HL-60 (cell line): ENCODE measurements at regions not wholly inside any gene's neighbourhood (a gene's known extent, or its start where the extent isn't known, plus 50 kb on each side); places are given as distances from the start of the nearest gene placed in this dataset.

Experiments used
- DNase-seq, 2 experiments: peaks; one replicate each; pipeline ENCODE4 v3.0.0-alpha.2; 2010 to 2020; ENCODE audit warnings: low read depth in 1 of 2, low spot score in 1 of 2
- H3K27ac ChIP-seq: fragments of 250-450 bp; sonication (Bioruptor Pico); replicated peaks from 2 replicates; pipeline ENCODE4 v1.5.1; 2020; ENCODE audit warnings: mild to moderate bottlenecking, moderate library complexity
- H3K27me3 ChIP-seq: fragments of 250-450 bp; sonication (Bioruptor Pico); 2 replicates; pipeline ENCODE4 v1.5.1; 2021; ENCODE audit warnings: mild to moderate bottlenecking, moderate library complexity; ENCODE audit not compliant: insufficient read depth, poor library complexity, severe bottlenecking
- H3K4me3 ChIP-seq: replicated peaks from 2 replicates; pipeline ENCODE4 v1.5.1; 2011; ENCODE audit warnings: mild to moderate bottlenecking, control low read depth, low read length; ENCODE audit not compliant: insufficient read depth
- GABPA ChIP-seq: IDR thresholded peaks from 2 replicates; pipeline ENCODE4 v1.6.1; 2012; ENCODE audit warnings: low read depth
- POLR2AphosphoS5 ChIP-seq: IDR thresholded peaks from 2 replicates; pipeline ENCODE4 v1.6.1; 2012; ENCODE audit warnings: low read depth
- SPI1 ChIP-seq: IDR thresholded peaks from 2 replicates; pipeline ENCODE4 v1.6.1; 2012; ENCODE audit warnings: low read depth, mild to moderate bottlenecking, borderline replicate concordance
- TF ChIP-seq, protein P1 (sequence below): IDR thresholded peaks from 2 replicates; pipeline ENCODE4 v1.6.1; 2012; ENCODE audit warnings: low read depth; ENCODE audit not compliant: insufficient replicate concordance
- TF ChIP-seq, protein P2 (sequence below): IDR thresholded peaks from one replicate; pipeline ENCODE4 v1.5.1; 2011; ENCODE audit warnings: low read length, control low read depth, inconsistent platforms; ENCODE audit not compliant: insufficient read depth

DNA sequence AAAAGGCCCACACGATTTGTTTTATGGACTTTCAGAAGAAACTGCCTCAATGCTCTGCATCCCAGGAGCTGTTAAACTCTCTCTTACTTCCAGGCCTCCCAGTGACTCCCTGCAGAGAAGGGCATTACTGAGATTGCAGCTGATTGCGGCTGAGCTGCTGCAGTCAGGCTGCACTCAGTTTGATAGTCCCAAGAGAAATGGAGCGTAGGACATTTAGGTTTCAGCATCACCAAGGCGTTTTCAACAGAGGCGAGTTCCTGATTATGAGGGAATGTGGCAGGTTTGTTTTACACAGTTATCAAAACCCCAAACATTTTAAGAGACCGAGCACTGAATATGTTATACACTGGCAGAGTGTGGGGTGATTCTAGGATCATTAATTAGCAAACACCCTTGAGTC lies 145.6 kb downstream of the TBX18 start:
- no peak for DNase-seq
- TF ChIP-seq, protein P1, sequence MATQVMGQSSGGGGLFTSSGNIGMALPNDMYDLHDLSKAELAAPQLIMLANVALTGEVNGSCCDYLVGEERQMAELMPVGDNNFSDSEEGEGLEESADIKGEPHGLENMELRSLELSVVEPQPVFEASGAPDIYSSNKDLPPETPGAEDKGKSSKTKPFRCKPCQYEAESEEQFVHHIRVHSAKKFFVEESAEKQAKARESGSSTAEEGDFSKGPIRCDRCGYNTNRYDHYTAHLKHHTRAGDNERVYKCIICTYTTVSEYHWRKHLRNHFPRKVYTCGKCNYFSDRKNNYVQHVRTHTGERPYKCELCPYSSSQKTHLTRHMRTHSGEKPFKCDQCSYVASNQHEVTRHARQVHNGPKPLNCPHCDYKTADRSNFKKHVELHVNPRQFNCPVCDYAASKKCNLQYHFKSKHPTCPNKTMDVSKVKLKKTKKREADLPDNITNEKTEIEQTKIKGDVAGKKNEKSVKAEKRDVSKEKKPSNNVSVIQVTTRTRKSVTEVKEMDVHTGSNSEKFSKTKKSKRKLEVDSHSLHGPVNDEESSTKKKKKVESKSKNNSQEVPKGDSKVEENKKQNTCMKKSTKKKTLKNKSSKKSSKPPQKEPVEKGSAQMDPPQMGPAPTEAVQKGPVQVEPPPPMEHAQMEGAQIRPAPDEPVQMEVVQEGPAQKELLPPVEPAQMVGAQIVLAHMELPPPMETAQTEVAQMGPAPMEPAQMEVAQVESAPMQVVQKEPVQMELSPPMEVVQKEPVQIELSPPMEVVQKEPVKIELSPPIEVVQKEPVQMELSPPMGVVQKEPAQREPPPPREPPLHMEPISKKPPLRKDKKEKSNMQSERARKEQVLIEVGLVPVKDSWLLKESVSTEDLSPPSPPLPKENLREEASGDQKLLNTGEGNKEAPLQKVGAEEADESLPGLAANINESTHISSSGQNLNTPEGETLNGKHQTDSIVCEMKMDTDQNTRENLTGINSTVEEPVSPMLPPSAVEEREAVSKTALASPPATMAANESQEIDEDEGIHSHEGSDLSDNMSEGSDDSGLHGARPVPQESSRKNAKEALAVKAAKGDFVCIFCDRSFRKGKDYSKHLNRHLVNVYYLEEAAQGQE, result no peak
- TF ChIP-seq SPI1, result no peak
- no peak for TF ChIP-seq GABPA
- TF ChIP-seq, protein P2, sequence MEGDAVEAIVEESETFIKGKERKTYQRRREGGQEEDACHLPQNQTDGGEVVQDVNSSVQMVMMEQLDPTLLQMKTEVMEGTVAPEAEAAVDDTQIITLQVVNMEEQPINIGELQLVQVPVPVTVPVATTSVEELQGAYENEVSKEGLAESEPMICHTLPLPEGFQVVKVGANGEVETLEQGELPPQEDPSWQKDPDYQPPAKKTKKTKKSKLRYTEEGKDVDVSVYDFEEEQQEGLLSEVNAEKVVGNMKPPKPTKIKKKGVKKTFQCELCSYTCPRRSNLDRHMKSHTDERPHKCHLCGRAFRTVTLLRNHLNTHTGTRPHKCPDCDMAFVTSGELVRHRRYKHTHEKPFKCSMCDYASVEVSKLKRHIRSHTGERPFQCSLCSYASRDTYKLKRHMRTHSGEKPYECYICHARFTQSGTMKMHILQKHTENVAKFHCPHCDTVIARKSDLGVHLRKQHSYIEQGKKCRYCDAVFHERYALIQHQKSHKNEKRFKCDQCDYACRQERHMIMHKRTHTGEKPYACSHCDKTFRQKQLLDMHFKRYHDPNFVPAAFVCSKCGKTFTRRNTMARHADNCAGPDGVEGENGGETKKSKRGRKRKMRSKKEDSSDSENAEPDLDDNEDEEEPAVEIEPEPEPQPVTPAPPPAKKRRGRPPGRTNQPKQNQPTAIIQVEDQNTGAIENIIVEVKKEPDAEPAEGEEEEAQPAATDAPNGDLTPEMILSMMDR, result no peak
- no peak for TF ChIP-seq POLR2AphosphoS5

DNA sequence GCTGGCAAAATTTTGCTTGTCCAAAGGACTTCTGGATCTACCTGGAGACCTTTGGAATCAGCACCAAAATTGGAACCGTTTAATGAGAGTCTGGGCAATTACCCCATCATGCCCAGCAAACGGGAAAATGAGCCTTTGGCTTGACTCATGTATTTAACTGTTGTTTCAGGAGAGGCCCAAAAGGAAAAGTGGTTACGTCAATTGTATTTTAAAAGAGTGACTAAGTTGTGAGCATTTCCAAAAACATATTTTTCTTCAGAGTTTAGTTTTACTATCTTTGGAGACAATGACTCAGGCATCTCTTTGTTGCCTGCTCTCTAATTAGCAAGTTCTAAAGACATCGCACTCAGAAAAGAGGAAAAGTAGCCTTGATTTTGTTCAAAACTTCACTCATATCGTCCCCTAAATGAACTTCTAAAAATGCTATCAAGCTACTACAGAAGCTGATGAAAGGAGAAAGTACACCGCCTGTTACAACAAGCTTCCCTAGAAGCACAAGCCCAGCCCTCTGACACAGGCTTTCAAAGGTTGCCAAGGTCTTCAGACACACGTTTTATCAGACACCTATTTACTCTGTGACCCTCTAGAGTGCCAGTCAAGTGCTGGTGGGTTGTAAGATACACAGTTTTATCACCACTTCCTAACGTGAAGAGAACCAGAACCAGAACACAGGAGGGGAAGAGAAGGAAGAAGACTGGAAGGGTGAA lies 146.2 kb downstream of the TBX18 start:
- TF ChIP-seq, protein P2, result no peak
- TF ChIP-seq GABPA, result no peak
- no peak for TF ChIP-seq SPI1
- TF ChIP-seq POLR2AphosphoS5, result no peak
- TF ChIP-seq, protein P1, result no peak
- DNase-seq, result no peak
- H3K27me3 ChIP-seq, result no peaks in the 10 kb centered on the region
- no peak overlapping the region for H3K4me3 ChIP-seq
- H3K27ac ChIP-seq, result no peak overlapping the region

More for the DNA sequence above, 145.6 kb downstream of the TBX18 start:
- Histone ChIP-seq H3K27me3 (no peaks in the 10 kb centered on the region), H3K27ac (no peak overlapping the region), H3K4me3 (no peak overlapping the region)

DNA sequence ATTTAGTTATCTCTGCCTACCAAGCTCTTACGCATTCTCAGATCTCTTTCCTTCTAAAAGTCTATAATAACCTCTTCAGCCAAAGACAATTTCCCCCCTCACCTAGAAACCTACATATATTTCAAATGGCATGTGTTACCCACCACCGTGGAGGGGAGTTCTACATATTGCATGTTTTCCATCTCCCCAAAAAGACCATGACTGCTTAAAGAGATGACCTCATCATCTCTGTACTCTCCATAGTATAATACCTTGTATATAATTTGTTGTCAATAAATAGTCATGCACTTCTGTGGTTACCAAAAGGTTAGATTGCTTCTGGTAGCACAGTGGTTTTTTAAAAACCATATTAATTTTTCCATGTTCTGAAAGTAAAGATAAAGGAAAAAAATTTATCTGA lies 148.4 kb downstream of the TBX18 start:
- no peak overlapping the region for H3K27ac ChIP-seq
- DNase-seq, result no peak
- no peak overlapping the region for H3K4me3 ChIP-seq
- TF ChIP-seq POLR2AphosphoS5 (no peak), GABPA (no peak), SPI1 (no peak)
- TF ChIP-seq, protein P1, result no peak
- TF ChIP-seq, protein P2, result no peak
- H3K27me3 ChIP-seq, result no peaks in the 10 kb centered on the region
